Caki2 (cell line): ENCODE measurements at regions not wholly inside any gene's neighbourhood (a gene's known extent, or its start where the extent isn't known, plus 50 kb on each side); places are given as distances from the start of the nearest gene placed in this dataset.
"Not testable (repeated sequence)": the region's sequence is repeated elsewhere in the genome, so short reads cannot be mapped to it uniquely, and the experiment has no call there.

Experiments
- DNase-seq: peaks from one replicate; pipeline ENCODE4 v3.0.0-alpha.2; 2015; ENCODE audit warnings: low read depth
- in situ Hi-C: cut with HindIII; loops from 2 replicates; pipeline ENCODE4 v1.10.0; 2016; ENCODE audit warnings: low sequenced_read_pairs, low pct_unique_long_range_greater_than_20kb, mixed read lengths

- in situ Hi-C loops: no loop called here
- no peak for DNase-seq
Measured at GRCh38 chr14:104230946-104231345, 92.6 kb downstream of the KIF26A start.

GRCh38 chr14:104232070-104232484 lies 93.7 kb downstream of the KIF26A start:
- in situ Hi-C loops: no loop called here
- DNase-seq: no peak

GRCh38 chr14:104234007-104234786 lies 95.8 kb downstream of the KIF26A start:
- DNase-seq, in situ Hi-C loops: not testable (repeated sequence)

GRCh38 chr14:104235686-104236085 lies 97.3 kb downstream of the KIF26A start:
- in situ Hi-C loops: no loop called here
- no peak for DNase-seq

GRCh38 chr14:104237651-104238423 lies 99.5 kb downstream of the KIF26A start:
- in situ Hi-C loops: no loop called here
- DNase-seq: no peak

- in situ Hi-C loops: no loop called here
Measured at GRCh38 chr14:104238424-104239184, 100.2 kb downstream of the KIF26A start.

GRCh38 chr14:104239185-104239775 lies 100.9 kb downstream of the KIF26A start:
- DNase-seq: no peak
- in situ Hi-C loops: no loop called here

More at GRCh38 chr14:104238424-104239184, 100.2 kb downstream of the KIF26A start:
- DNase-seq: no peak

- in situ Hi-C loops: no loop called here
- DNase-seq: no peak
Measured at GRCh38 chr14:104239861-104240301, 101.5 kb downstream of the KIF26A start.

GRCh38 chr14:104240434-104241157 lies 102.2 kb downstream of the KIF26A start:
- DNase-seq: no peak
- in situ Hi-C loops: no loop called here

GRCh38 chr14:104243200-104243599 lies 104.8 kb downstream of the KIF26A start:
- in situ Hi-C loops: no loop called here
- DNase-seq: no peak

- in situ Hi-C loops: no loop called here
- no peak for DNase-seq
Measured at GRCh38 chr14:104244221-104245011, 106.0 kb downstream of the KIF26A start.

GRCh38 chr14:104245075-104245474 lies 106.7 kb downstream of the KIF26A start:
- in situ Hi-C loops: no loop called here

GRCh38 chr14:104245723-104246122 lies 107.3 kb downstream of the KIF26A start:
- in situ Hi-C loops: no loop called here
- no peak for DNase-seq

More at GRCh38 chr14:104245075-104245474, 106.7 kb downstream of the KIF26A start:
- DNase-seq: no peak

GRCh38 chr14:104246401-104247335 lies 108.3 kb downstream of the KIF26A start:
- in situ Hi-C loops: no loop called here
- no peak for DNase-seq

- DNase-seq: no peak
- in situ Hi-C loops: no loop called here
Measured at GRCh38 chr14:104247336-104248202, 109.2 kb downstream of the KIF26A start.
